ENCODE measurements at regions not wholly inside any gene's neighbourhood (a gene's known extent, or its start where the extent isn't known, plus 50 kb on each side); places are given as distances from the start of the nearest gene placed in this dataset.
A peak's percentile ranks its signal among the peaks of the same experiment; 100 is the strongest.

GRCh38 chr4:104571341-104571740 lies 76.6 kb upstream of the CXXC4 start:
- CTCF ChIA-PET (ENCODE audit: partially characterized antibody), result interaction anchor here (1.8 kb wide), 1 partner anchor 14 kb away, joined by 4 read pairs; no protein-coding TSS in a partner anchor
- no peak overlapping the region for H2BK15ac ChIP-seq (ENCODE audit: low read length)
- H3K4me2 ChIP-seq (ENCODE audit: insufficient read depth in 1 of 2, low read depth in 2 of 2, low read length in 2 of 2), result no peak overlapping the region
- no peaks in the 10 kb centered on the region for H4K20me1 ChIP-seq (replicated peaks in 1 of 2; ENCODE audit: control insufficient read depth in 1 of 2, insufficient read depth in 2 of 2, low read length in 2 of 2)
- DNase-seq (ENCODE audit: low read depth in 1 of 2, low spot score in 2 of 2) (peak in 1 of 2 experiments; percentile 23), FAIRE-seq (no peak)
- H4K8ac ChIP-seq (ENCODE audit: extremely low read depth, insufficient read depth, low read length), result no peak overlapping the region
- no peak overlapping the region for H2AK5ac ChIP-seq (ENCODE audit: low read depth, low read length)
- no peaks in the 10 kb centered on the region for H3K79me1 ChIP-seq (ENCODE audit: low read depth, low read length)
- TF ChIP-seq CHD1 (IDR thresholded peaks at IDR 0.05; ENCODE audit: low read depth, low read length) (no peak), CTCF (IDR thresholded peaks at IDR 0.05; ENCODE audit: control extremely low read depth in 1 of 3, insufficient read depth in 1 of 3, low read depth in 1 of 3, low read length in 3 of 3) (no peak)
- H3K56ac ChIP-seq (replicated peaks; ENCODE audit: insufficient read length, low read depth, low read length), result no peak overlapping the region
- peak overlapping the region; percentile 28 for H3K4ac ChIP-seq (replicated peaks; ENCODE audit: insufficient read length, low read depth, low read length)
- no peaks in the 10 kb centered on the region for H3K9me3 ChIP-seq (ENCODE audit: insufficient read depth in 2 of 2, low read depth in 1 of 2, low read length in 1 of 2)
- 90% methylated on average over 2 of the region's 2 CpGs; no CpG with 5 or more reads in 1 of the 2 experiments for WGBS, 2 experiments (ENCODE audit: extremely low coverage in 1 of 2, insufficient coverage in 1 of 2, insufficient read length in 1 of 2, insufficient replicate concordance in 2 of 2, low coverage in 1 of 2, low lambda C conversion rate in 2 of 2, missing lambda C conversion rate in 1 of 2)
- POLR2A ChIA-PET (ENCODE audit: partially characterized antibody), result no interaction called here
- no peaks in the 10 kb centered on the region for H3K23me2 ChIP-seq (ENCODE audit: low read depth, low read length)
- no peak overlapping the region for H3K23ac ChIP-seq (ENCODE audit: insufficient read length)
- H4K5ac ChIP-seq (ENCODE audit: insufficient read length, low read depth, low read length), result no peak overlapping the region
- H3K27me3 ChIP-seq (replicated peaks in 1 of 4; ENCODE audit: control insufficient read depth in 3 of 4, extremely low read depth in 1 of 4, insufficient read depth in 3 of 4, low read length in 3 of 4), result no peaks in the 10 kb centered on the region
- H4K91ac ChIP-seq (replicated peaks; ENCODE audit: insufficient read length, low read length), result no peak overlapping the region
- no peak overlapping the region for H2BK20ac ChIP-seq (ENCODE audit: low read length)
- H2AFZ ChIP-seq (ENCODE audit: low read length), result no peak overlapping the region
- no peak overlapping the region for H2BK12ac ChIP-seq (ENCODE audit: low read depth, low read length)
- H3K18ac ChIP-seq (ENCODE audit: extremely low read depth, low read length), result 0 out of 2 replicates have a peak overlapping the region, but pooled peaks have one; percentile 22
- no peak overlapping the region for H3K9ac ChIP-seq (replicated peaks in 1 of 4; ENCODE audit: extremely low read depth in 1 of 4, low read depth in 3 of 4, low read length in 3 of 4)
- H3K27ac ChIP-seq (ENCODE audit: low read depth, low read length), result no peak overlapping the region
- H3K14ac ChIP-seq (ENCODE audit: insufficient read length), result no peak overlapping the region
- no peak overlapping the region for H3K4me3 ChIP-seq (ENCODE audit: extremely low read depth in 1 of 4, insufficient read depth in 2 of 4, low read depth in 3 of 4, low read length in 4 of 4)
- H3K79me2 ChIP-seq (ENCODE audit: control insufficient read depth in 1 of 2, insufficient read depth in 2 of 2, low read length in 2 of 2), result no peaks in the 10 kb centered on the region
- no peak overlapping the region for H2BK120ac ChIP-seq (replicated peaks; ENCODE audit: low read depth, low read length)
- H2BK5ac ChIP-seq (ENCODE audit: low read depth, low read length), result no peak overlapping the region
- no peaks in the 10 kb centered on the region for H3K36me3 ChIP-seq (ENCODE audit: control insufficient read depth in 2 of 4, insufficient read depth in 4 of 4, low read length in 3 of 4)
- H3K4me1 ChIP-seq (replicated peaks in 1 of 4; ENCODE audit: control insufficient read depth in 3 of 4, insufficient read depth in 4 of 4, low read length in 3 of 4), result peaks cover 0 to 4% (median 0%) of the 10 kb centered on the region in 4 experiments; a peak in 1 of 7 replicates

Data from H1 (cell line).